ENCODE measurements at regions not wholly inside any gene's neighbourhood (a gene's known extent, or its start where the extent isn't known, plus 50 kb on each side); places are given as distances from the start of the nearest gene placed in this dataset.

- no peaks in the 10 kb centered on the region for H3K27me3 ChIP-seq (ENCODE audit: control insufficient read depth in 2 of 2, insufficient read depth in 2 of 2, low read length in 2 of 2)
- DNase-seq, result no peak
- no peak overlapping the region for H3K27ac ChIP-seq (ENCODE audit: low read depth in 1 of 2, low read length in 2 of 2)
- H3K4me2 ChIP-seq (replicated peaks; ENCODE audit: extremely low read depth, low read length, poor library complexity, severe bottlenecking), result no peak overlapping the region
- no peak overlapping the region for H3K9ac ChIP-seq (ENCODE audit: insufficient read depth, low read length, poor library complexity, severe bottlenecking)
- H3K36me3 ChIP-seq (replicated peaks in 1 of 2; ENCODE audit: control insufficient read depth in 1 of 2, insufficient read depth in 2 of 2, low read length in 2 of 2), result no peaks in the 10 kb centered on the region
- no peaks in the 10 kb centered on the region for H3K36me3 Mint-ChIP-seq
- H3K4me3 ChIP-seq (replicated peaks in 1 of 3; ENCODE audit: low read depth in 2 of 3, low read length in 3 of 3), result no peak overlapping the region
- H3K4me1 ChIP-seq (ENCODE audit: control insufficient read depth in 1 of 2, insufficient read depth in 2 of 2, low read length in 2 of 2), result no peaks in the 10 kb centered on the region
- H4K20me1 ChIP-seq (ENCODE audit: insufficient read depth, low read length), result no peaks in the 10 kb centered on the region
- intact Hi-C loops (cut with micrococcal nuclease), result no loop called here
- no peaks in the 10 kb centered on the region for H3K9me3 ChIP-seq (replicated peaks in 1 of 2; ENCODE audit: control insufficient read depth in 1 of 2, insufficient read depth in 1 of 2, low read length in 2 of 2)
- no peak overlapping the region for H2AFZ ChIP-seq (ENCODE audit: insufficient read depth, low read depth, low read length, poor library complexity, severe bottlenecking)
- 94% methylated on average over 2 of the region's 3 CpGs for WGBS (ENCODE audit: insufficient coverage)
- no peaks in the 10 kb centered on the region for H3K9me3 Mint-ChIP-seq
- peaks cover 0 to 4% (median 0%) of the 10 kb centered on the region in 3 donors for H3K27me3 Mint-ChIP-seq (ENCODE audit: low read depth in 3 of 3)
- no peak overlapping the region for H3K4me3 Mint-ChIP-seq
- no peak for TF ChIP-seq CTCF (IDR thresholded peaks at IDR 0.05)
- no peaks in the 10 kb centered on the region for H3K79me2 ChIP-seq (ENCODE audit: insufficient read depth, low read length)
- H3K4me1 Mint-ChIP-seq, result peaks cover 4% of the 10 kb centered on the region
- H3K27ac Mint-ChIP-seq, result peak overlapping the region in 1 of 7 donors; percentile 10
Measured at GRCh38 chr11:32316232-32316631, 119.1 kb downstream of the WT1 start.

GRCh38 chr11:32316858-32317642 is 118.3 kb downstream of the WT1 start:
- intact Hi-C loops (cut with micrococcal nuclease), result no loop called here
- no peaks in the 10 kb centered on the region for H3K9me3 ChIP-seq (replicated peaks in 1 of 2; ENCODE audit: control insufficient read depth in 1 of 2, insufficient read depth in 1 of 2, low read length in 2 of 2)
- no peak for DNase-seq
- H4K20me1 ChIP-seq (ENCODE audit: insufficient read depth, low read length), result no peaks in the 10 kb centered on the region
- Mint-ChIP-seq H3K36me3 (no peaks in the 10 kb centered on the region), H3K27ac (no peak overlapping the region), H3K9me3 (no peaks in the 10 kb centered on the region), H3K4me1 (peaks cover 4% of the 10 kb centered on the region), H3K27me3 (ENCODE audit: low read depth in 3 of 3) (peaks cover 0 to 4% (median 4%) of the 10 kb centered on the region in 3 donors), H3K4me3 (no peak overlapping the region)
- no peaks in the 10 kb centered on the region for H3K4me1 ChIP-seq (ENCODE audit: control insufficient read depth in 1 of 2, insufficient read depth in 2 of 2, low read length in 2 of 2)
- no peak overlapping the region for H3K4me3 ChIP-seq (replicated peaks in 1 of 3; ENCODE audit: low read depth in 2 of 3, low read length in 3 of 3)
- H3K79me2 ChIP-seq (ENCODE audit: insufficient read depth, low read length), result no peaks in the 10 kb centered on the region
- no peak overlapping the region for H3K4me2 ChIP-seq (replicated peaks; ENCODE audit: extremely low read depth, low read length, poor library complexity, severe bottlenecking)
- no peak overlapping the region for H2AFZ ChIP-seq (ENCODE audit: insufficient read depth, low read depth, low read length, poor library complexity, severe bottlenecking)
- H3K36me3 ChIP-seq (replicated peaks in 1 of 2; ENCODE audit: control insufficient read depth in 1 of 2, insufficient read depth in 2 of 2, low read length in 2 of 2), result no peaks in the 10 kb centered on the region
- H3K9ac ChIP-seq (ENCODE audit: insufficient read depth, low read length, poor library complexity, severe bottlenecking), result no peak overlapping the region
- TF ChIP-seq CTCF (IDR thresholded peaks at IDR 0.05), result no peak
- H3K27ac ChIP-seq (ENCODE audit: low read depth in 1 of 2, low read length in 2 of 2), result no peak overlapping the region
- WGBS (ENCODE audit: insufficient coverage), result no CpG with 5 or more reads among the region's 4 CpGs
- no peaks in the 10 kb centered on the region for H3K27me3 ChIP-seq (ENCODE audit: control insufficient read depth in 2 of 2, insufficient read depth in 2 of 2, low read length in 2 of 2)
